CD1c-positive myeloid dendritic cell (primary cell): ENCODE measurements at regions not wholly inside any gene's neighbourhood (a gene's known extent, or its start where the extent isn't known, plus 50 kb on each side); places are given as distances from the start of the nearest gene placed in this dataset.
"Not testable (repeated sequence)": the region's sequence is repeated elsewhere in the genome, so short reads cannot be mapped to it uniquely, and the experiment has no call there.

ENCODE experiments used
- DNase-seq: peaks from one replicate; pipeline ENCODE4 v3.0.0-alpha.2; 2016; ENCODE audit errors: extremely low spot score

DNA sequence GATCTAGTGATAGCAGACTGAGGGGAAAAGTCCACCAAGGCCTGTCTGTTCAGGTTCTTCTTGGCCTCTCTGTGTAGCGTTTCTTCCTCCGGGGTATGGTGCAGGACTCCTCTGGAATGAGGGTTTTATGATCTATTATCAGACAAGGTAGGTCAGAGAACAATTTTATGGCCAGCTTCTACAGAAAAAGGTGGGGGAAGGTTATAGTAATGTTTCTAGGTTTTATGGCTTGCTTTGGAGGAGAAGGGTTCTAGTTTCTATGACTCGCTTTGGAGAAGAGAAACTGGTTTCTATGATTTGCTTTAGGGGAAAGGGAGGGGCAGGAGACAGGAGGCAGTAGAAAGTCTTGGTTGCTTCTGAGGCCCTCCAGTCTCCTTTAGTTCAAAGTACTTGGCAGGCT is 144.8 kb upstream of the LAMA2 start:
- DNase-seq = no peak

DNA sequence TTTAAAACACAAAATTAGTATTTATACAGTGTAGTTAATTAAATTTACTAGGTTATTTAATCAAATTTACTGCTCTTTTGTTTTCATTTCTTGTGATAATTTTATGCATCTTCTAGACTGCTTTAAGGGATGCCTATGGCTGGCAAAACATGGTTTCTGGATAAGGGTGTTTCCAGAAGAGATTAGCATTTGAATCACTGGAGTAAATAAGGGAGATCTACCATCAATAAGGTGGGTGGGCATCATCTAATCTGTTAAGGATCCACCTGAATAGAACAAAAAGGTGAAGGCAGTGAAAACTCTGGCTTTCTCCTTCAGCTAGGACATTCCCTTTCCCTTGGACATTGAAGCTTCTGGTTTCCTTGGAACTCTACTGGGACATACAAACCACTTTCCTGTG is 146.2 kb upstream of the LAMA2 start:
- DNase-seq = no peak

DNA sequence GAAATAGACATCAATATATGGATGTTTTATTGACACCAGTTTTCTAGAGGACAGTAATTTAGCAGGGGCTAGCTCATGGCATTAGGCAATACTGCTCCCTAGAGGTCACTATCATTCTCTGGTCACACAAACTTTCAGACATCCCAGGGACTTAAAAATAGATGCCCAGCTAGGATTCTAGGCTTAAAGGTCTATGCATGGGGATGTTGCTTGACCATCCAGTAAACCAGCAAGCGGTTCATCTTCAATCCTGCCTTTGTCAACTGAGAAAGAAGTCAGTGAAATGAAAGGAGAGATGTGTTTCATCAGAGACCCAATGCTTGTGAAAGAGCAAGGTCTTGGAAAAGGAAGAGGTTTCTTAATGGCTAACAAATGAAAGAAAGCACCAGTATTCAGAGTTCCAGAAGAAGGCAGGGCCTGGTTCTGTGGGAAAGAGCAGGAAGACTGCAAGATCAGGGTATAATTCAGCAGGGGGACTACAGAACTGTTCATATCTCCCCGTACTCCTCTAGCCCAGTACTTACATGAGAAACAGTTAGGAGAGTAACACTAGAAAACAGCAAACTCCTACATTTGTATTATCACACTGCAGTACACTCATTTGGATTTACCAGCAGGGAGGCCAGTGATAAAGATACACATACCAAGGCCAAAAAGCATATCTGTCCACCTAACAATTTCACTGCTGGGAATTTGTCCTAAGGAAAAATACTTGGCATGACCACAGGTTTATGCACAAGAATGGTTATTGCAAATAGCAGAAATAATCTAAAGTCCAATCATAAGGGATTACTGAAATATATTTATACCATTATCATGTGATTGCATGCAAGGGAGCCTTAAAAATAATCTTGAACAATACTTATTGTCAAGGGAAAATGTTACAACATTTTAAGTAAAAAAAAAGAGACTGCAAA is 151.4 kb upstream of the LAMA2 start:
- DNase-seq = no peak

DNA sequence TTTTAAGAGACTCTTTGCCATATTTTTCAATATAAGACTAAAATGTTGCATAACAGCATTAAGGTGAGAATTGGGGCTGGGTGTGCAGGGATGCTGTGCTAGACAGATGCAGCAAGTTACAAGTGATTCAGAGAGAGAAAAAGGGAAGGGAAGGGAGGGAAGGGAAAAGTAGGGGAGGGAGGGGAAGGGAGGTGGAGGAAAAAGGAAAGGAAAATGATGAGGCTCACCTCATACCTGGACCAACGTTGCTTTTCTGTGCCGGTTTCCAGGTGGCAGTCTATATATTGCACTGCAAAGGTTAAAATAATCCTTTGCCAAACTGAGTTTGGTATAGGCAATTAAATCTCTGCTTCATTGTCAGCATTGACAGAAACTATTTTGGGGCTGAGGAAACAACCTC is 155.4 kb upstream of the LAMA2 start:
- DNase-seq = no peak

DNA sequence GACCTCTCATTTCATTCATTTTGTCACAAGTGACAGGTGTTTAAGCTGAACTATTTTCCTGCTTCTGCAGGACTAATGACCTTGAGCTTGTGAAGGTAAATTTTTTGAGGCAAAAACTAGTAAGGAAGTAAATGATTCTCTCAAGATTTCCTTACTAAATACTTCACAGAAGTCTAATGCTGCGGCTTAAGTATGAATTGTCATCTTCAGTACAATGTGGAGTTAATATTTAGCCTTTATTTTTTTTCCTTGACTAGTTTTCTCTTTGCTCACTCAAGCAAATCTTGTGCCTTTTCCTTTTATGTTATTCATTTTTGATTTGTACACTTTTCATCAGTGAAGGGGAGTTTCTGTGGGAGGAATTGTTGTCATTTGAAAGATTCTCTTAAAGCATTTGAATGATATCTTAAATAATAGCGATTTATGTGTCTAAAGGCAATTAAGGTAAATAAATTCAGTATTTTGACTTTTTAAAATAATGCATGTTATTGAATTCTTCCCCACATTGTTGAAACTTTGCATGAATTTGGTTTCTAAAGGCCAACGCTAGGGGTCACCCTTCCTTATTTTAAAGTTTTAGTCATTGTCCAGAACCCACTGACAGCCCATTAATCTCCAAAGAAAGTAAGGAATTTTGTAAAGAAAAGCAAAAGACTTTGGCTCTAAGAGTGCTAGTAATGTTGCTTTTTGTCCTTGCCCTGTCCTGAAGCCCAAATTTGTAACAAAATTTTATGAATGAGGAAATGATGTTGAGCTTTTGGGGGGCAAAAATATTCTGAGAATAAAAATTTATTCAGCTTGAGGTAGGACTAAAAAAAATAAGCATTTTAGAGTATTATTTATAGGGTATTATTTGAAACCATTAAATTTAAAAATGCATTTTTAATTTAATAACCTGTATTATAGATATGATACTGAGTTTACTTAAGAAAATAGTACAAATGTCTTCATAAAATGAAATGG is 157.4 kb upstream of the LAMA2 start:
- DNase-seq = peak; percentile 15

DNA sequence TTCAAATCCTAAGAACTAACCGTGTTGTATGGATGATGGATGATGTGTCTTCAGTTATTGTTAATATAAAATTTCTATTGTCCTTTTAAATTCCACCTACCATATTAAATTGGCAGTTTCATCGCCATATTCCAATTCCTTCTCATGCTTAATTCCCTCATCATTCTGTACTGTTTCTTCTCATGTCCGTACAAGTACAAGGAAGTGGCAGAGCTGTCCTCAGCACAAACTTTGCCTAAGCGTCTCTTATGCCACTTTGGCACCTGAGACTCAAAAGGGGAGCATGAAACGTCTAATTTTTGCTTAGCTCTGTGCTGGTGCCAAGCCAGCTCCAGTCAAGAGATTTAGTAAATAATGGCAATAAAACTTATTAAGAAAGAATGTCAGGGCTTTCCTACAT is 158.2 kb upstream of the LAMA2 start:
- no peak for DNase-seq

DNA sequence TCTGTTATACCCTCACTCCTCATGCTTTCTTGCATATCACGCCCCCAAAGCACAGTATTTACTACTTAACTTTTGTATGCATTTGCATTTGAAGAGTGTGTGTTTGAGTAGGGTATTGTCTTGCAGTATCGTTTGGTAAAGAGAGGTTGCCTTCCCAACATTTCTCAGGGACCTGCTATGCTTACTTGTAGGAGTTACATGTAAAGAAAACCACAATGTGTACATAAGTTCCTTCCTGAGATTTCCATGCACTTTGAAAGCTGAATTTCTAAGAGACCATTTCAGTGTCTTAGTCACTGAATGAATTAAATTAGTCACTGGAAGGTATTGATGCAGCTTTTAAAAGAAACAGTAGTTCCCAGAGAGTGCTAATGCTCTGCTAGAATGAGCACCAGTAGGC is 159.3 kb upstream of the LAMA2 start:
- no peak for DNase-seq

DNA sequence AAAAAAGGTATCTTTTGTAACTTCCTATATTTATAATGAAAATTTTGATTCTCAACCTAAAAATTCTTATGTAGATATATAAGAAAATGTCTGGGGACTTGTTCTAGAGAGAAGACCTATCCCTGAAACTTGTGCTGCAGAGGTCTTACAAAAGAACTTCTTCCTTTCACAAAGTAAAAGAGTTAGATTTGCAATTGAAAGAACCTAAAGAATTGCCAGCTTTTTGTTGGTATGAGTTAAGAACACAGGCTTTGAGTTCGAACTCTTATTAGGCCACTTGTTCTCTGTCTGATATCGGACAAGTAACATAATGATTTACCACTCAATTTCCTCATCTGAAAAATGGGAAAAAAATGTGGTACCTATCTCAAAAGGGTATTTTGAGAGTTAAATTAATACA is 162.0 kb upstream of the LAMA2 start:
- DNase-seq = no peak

DNA sequence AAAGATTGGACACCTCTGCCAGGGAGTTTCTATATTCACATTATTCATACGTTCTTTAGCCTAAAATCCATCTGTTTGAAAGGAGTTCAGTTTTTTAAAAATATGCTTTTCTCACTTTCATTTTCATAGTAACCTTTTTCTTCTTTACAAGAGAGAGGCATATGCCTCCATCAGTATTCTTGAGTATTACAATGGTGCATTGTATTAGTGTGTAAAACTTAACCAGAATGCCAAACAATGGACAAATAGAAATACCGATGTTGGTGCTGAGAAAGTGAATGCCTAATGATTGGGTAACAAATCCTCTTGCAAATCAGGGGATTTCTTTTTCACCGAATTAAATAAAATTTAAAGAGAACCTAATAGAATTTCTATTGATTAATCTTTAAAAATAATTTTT is 163.2 kb upstream of the LAMA2 start:
- no peak for DNase-seq

DNA sequence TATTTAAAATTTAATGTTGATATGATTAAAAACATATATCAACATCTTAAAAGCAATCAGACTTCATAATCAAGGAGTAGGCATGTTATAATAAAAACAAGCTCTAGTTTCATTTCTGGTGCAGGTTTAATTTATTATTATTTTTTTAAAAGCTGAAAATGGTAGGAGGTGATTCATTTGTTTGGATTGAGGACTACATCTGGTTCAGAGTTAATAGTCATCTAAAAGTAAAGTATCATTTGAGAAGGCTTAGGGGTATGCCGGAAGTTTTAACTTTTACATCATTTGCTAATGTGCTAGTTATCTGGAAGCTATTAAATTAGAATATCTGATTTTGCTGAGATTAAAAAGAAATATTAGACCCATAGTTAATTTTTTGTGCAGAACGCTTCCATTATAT is 169.5 kb upstream of the LAMA2 start:
- DNase-seq = no peak

DNA sequence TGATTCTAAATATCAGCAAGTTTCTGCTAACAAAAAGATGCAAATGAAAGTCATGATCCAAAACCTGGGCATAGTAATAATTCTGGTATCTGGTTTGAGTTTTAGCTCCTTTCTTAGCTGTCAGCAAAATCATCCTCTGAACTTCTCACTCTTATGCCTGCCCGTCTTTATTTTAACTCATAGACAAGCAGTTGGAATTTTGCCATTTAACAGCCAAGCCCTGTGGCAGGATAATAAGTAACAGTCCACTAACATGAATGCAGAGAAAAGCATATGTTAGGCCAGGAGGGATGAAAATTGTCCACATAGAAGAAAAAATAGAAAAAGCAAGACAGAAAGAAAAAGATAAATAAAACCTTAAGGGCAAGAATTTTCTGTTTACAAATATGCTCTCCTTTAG is 170.0 kb upstream of the LAMA2 start:
- no peak for DNase-seq

DNA sequence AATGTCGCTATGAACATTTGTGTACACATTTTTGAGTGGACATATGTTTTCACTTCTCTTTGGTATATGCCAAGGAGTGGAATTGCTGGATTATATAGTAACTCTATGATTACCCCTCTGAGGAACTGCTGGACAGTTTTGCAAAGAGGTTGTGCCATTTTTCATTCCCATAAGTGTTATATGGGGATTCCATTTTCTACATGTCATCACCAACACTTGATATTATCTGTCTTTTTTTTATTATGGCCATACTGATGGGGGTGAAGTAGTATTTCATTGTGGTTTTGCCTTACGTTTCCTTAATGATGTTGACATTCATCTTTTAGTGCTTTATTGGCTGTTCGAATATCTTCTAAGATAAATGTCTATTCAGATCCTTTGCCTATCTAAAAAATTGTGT is 171.8 kb upstream of the LAMA2 start:
- DNase-seq = no peak

DNA sequence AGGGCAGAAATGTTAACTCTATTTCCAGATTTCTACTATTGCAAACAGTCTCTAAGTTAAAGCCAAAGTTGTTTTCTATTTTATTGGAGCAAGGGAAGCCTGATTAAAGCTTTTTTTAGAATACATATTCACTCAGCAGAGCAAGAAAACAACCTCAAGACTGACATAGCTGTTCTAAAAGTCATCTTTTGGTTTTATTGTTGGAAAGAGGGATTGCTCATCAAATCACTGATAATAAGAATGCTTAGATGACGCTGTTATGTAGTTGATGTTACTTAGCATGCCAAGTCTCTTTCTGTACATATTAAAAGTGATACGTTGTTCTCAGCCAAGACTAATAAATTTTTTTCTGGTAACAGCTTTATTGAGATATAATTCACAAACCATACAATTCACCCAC is 172.6 kb upstream of the LAMA2 start:
- no peak for DNase-seq

DNA sequence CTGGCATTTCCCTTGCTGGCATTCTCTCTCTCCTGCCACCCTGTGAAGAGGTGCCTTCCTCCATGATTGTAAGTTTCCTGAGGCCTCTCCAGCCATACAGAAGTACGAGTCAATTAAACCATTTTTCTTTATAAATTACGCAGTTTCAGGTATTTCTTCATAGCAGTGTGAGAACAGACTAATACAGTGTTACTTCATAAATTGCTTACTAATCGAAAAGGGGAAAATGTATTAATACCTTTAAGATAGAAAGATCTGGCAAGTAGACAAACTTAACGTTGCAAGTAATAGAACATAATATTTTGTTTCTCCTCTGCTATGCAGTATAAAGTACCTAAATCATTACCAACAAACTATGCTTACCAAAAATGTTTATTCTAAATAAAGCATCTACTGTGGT is 178.3 kb upstream of the LAMA2 start:
- no peak for DNase-seq

DNA sequence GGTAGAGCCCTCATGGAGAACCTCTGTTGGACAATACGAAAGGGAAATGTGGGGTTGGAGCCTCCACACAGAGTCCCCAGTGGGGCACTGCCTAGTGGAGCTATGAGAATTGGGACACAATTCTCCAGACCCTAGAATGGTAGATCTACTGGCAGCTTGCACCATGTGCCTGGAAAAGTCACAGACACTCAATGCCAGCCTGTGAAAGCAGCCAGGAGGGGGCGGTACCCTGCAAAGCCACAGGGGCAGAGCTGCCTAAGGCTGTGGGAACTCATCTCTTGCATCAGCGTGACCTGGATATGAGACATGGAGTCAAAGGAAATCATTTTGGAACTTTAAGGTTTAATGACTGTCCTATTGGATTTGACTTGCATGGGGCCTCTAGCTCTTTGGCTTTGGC is 179.1 kb upstream of the LAMA2 start:
- not testable (repeated sequence) for DNase-seq

DNA sequence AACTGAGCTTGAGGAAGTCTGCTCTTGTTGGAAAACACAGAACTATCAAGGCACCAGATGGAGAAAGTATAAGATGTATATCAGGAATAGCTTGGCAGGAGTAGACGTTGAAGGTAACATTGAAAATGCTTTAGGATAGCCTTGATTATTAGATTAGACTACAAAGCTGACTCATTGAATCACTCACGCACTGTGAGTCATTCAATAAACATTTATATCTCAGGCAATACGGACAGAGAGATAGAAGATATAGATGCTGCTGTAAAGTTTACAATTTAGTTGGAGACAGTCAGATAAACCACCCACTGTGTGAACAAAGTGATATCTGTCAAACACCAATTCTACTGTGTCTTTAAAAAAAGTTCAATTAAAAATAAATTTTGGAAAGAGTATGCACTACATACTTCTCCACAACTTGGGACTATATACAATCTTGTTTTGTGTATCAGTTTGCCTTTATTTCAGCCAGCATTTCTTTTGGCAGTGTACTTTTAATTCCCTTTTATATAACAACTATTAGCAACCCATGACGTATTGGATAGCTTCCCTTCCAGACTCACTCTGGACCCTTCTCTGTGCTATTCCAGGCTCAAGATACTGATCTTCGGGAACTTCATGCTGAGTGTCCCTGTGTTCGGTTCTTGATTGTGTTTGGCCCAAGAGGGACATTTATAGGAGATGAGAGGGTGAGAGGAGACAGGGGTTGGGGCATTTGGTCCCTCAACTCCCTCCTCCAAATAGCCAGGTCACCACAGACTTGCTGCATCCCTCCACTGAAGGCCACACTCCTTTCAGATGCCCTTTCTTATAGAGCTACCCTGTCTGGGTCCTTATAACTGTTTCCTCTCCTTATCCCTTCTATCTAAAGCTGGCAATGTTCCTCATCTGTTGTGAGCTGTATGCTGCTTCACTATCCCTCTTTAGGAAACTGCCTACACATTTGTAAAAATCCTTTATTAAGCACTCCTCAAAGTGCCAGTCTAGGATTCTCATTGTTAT is 176.6 kb upstream of the PTPRK start:
- DNase-seq = no peak

DNA sequence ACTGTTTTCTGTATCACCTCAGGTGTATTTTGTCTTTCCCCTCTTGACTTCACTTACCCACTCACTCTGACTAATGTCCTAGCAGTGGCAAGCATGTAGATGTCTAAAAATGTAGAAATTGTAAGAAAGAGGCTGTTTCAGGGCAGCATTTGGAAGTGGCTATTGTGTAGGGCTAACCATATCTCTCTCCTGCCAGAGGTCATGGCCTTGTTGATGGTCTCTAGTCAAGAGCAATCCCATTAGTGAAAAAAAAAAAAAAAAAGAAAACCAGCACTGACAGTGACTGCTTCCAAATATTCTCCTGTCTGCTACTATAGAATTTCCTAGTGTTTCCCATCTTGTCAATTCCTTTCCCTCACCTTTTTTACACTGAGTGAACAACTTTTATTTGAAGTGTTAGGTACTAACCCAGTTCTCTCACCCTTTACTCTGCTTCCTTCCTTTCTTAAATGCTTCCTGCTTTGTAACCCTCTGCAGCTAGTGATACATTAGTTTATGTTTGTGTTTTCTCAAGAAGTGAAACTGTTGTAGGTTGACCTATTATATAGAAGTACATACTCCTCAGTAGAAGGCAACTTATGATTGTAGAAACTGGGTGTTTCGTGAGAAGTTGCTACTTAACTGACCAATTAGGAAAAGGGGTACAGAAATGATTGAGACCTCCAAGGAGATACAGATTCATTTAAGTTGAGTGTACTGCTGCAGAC is 174.1 kb upstream of the PTPRK start:
- DNase-seq = no peak

DNA sequence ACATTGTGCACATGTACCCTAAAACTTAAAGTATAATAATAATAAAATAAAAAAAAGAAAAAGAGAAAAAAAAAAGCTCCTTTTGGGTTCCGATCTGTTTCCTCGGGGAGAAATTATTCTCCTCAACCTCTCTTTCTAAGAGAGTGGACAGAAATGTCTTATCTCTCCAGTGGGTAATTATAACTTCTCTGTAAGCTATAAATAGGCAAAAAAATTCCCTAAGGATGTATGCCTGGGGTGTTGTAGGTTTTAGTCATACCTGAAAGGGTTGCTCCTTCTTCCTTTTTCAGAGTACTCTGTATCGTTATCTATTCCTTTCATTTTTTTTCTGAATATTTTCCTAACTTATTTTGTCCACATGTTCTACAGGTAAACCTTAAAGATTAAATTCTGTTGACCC is 169.7 kb upstream of the PTPRK start:
- DNase-seq = no peak

DNA sequence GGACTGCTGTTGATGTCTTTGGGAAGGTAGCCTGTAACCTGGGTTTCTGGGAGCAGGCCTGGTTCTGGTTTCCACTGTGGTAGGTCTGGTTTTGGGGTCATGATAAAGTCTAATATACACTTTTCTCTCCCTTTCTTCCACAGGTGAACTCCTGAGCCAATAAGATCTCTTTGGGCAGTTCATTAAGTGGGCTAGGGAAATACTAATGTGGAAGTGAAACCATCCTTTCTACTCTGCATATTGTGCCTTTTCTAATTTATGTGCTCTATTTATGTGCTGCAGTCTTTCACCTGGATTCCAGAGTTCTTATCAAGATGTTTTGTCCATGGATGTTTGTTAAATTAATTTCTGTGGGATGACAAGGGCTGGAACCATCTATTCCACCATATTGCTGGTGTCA is 165.7 kb upstream of the PTPRK start:
- no peak for DNase-seq

DNA sequence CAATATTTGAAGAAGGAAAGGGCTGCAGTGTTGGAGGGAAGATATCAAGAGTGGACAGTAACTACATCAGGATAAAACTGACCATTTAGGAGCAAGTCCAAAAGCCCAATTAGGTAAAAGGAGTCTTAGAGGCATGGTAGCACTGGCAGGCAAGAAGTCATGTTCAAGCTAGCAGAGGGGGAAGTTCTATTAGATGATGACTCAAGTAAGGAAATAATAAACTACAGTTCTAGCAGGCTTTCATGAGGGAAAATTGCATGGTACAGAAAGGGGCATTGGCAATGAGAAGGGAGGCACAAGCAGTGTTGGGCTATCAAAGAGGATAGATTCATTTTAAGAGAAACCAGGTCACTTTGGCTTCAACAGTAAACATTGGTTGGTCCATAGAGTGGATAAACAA is 156.1 kb upstream of the PTPRK start:
- no peak for DNase-seq

DNA sequence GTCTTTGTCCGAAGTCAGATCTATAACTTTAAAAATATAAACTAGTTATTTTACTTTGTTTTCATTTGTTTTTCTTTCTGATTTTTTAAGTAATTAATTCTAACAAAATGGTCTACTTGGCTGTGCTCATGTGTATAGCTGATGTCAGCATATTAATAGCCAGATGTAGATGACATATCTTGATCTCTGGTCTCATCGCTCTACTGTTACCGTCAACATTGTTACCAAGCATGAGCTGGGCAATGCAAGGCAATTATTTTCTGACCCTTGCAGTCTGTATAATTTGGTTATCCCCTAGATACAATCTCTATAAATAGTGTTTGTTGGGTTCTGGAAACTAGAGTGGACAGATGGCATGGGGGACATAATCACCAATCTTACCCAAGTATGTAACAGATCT is 151.6 kb upstream of the PTPRK start:
- DNase-seq = no peak
